Peyer's patch (tissue), 4 donors: ENCODE measurements at regions not wholly inside any gene's neighbourhood (a gene's known extent, or its start where the extent isn't known, plus 50 kb on each side); places are given as distances from the start of the nearest gene placed in this dataset.

ENCODE experiments used
- POLR2A ChIP-seq, 2 donors: fragments of 450-650 bp; IDR thresholded peaks; one replicate each; pipeline ENCODE4 v1.5.1; 2017; ENCODE audit warnings: antibody characterized with exemption in 2 of 2, mild to moderate bottlenecking in 2 of 2, moderate library complexity in 2 of 2
- TF ChIP-seq, protein P1 (sequence below), 6 experiments: fragments of 450-650 bp in 4 of 6; fragments of 200-600 bp in 2 of 6; sonication (generic) in 1 of 6; IDR thresholded peaks; one replicate each; pipeline ENCODE4 v1.5.1; 2017 to 2019; ENCODE audit warnings: antibody characterized with exemption in 6 of 6, mild to moderate bottlenecking in 3 of 6, moderate library complexity in 1 of 6

GRCh38 chr20:2217857-2218539 is 77.8 kb upstream of the TGM3 start:
- TF ChIP-seq, protein P1, sequence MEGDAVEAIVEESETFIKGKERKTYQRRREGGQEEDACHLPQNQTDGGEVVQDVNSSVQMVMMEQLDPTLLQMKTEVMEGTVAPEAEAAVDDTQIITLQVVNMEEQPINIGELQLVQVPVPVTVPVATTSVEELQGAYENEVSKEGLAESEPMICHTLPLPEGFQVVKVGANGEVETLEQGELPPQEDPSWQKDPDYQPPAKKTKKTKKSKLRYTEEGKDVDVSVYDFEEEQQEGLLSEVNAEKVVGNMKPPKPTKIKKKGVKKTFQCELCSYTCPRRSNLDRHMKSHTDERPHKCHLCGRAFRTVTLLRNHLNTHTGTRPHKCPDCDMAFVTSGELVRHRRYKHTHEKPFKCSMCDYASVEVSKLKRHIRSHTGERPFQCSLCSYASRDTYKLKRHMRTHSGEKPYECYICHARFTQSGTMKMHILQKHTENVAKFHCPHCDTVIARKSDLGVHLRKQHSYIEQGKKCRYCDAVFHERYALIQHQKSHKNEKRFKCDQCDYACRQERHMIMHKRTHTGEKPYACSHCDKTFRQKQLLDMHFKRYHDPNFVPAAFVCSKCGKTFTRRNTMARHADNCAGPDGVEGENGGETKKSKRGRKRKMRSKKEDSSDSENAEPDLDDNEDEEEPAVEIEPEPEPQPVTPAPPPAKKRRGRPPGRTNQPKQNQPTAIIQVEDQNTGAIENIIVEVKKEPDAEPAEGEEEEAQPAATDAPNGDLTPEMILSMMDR (IDR thresholded peaks at IDR 0.05): no peak
- no peak for TF ChIP-seq POLR2A (IDR thresholded peaks at IDR 0.05)
